T47D (cell line): ENCODE measurements at regions not wholly inside any gene's neighbourhood (a gene's known extent, or its start where the extent isn't known, plus 50 kb on each side); places are given as distances from the start of the nearest gene placed in this dataset.
A peak's percentile ranks its signal among the peaks of the same experiment; 100 is the strongest.
"Not testable (repeated sequence)": the region's sequence is repeated elsewhere in the genome, so short reads cannot be mapped to it uniquely, and the experiment has no call there.

Experiments
- DNase-seq, 2 experiments: peaks; one replicate each; pipeline versions ENCODE4 v3.0.0 to v3.0.0-alpha.2; 2011 to 2012; ENCODE audit warnings: low read depth in 1 of 2, low spot score in 1 of 2
- JUND ChIP-seq: IDR thresholded peaks from 2 replicates; pipeline ENCODE4 v1.6.1; 2012; ENCODE audit warnings: low read depth
- in situ Hi-C: cut with HindIII; loops from 2 replicates; pipeline ENCODE4 v1.10.0; 2016; ENCODE audit warnings: low sequenced_read_pairs, low pct_unique_long_range_greater_than_20kb

- no peak for TF ChIP-seq JUND
- in situ Hi-C loops: no loop called here
- DNase-seq: no peak
Observed at GRCh38 chr14:78023112-78023511, 147.1 kb upstream of the NRXN3 start.

- no peak for DNase-seq
- no peak for TF ChIP-seq JUND
- in situ Hi-C loops: no loop called here
Observed at GRCh38 chr14:78028471-78028870, 141.7 kb upstream of the NRXN3 start.

- in situ Hi-C loops: no loop called here
- DNase-seq: peak in 1 of 2 experiments; percentile 27
- no peak for TF ChIP-seq JUND
Observed at GRCh38 chr14:78029601-78030372, 140.4 kb upstream of the NRXN3 start.

- DNase-seq: no peak
- in situ Hi-C loops: no loop called here
- TF ChIP-seq JUND: no peak
Observed at GRCh38 chr14:78043349-78043748, 126.8 kb upstream of the NRXN3 start.

- TF ChIP-seq JUND: no peak
- in situ Hi-C loops: no loop called here
- no peak for DNase-seq
Observed at GRCh38 chr14:78048120-78048519, 122.1 kb upstream of the NRXN3 start.

GRCh38 chr14:78056890-78057289 is 113.3 kb upstream of the NRXN3 start:
- in situ Hi-C loops, DNase-seq: not testable (repeated sequence)

GRCh38 chr14:78070344-78070743 is 99.8 kb upstream of the NRXN3 start:
- DNase-seq: no peak
- in situ Hi-C loops: no loop called here
- no peak for TF ChIP-seq JUND

- DNase-seq: no peak
- no peak for TF ChIP-seq JUND
- in situ Hi-C loops: no loop called here
Observed at GRCh38 chr14:78071016-78071549, 99.1 kb upstream of the NRXN3 start.

GRCh38 chr14:78073028-78073427 is 97.1 kb upstream of the NRXN3 start:
- in situ Hi-C loops: no loop called here
- no peak for DNase-seq
- no peak for TF ChIP-seq JUND

GRCh38 chr14:78074561-78074960 is 95.6 kb upstream of the NRXN3 start:
- no peak for TF ChIP-seq JUND
- DNase-seq: no peak
- in situ Hi-C loops: no loop called here

- in situ Hi-C loops: no loop called here
- no peak for DNase-seq
- TF ChIP-seq JUND: no peak
Observed at GRCh38 chr14:78075033-78075432, 95.1 kb upstream of the NRXN3 start.

- TF ChIP-seq JUND: no peak
- in situ Hi-C loops: no loop called here
- no peak for DNase-seq
Observed at GRCh38 chr14:78075555-78076277, 94.5 kb upstream of the NRXN3 start.

GRCh38 chr14:78081245-78081644 is 88.9 kb upstream of the NRXN3 start:
- DNase-seq: no peak
- no peak for TF ChIP-seq JUND
- in situ Hi-C loops: no loop called here
